Endothelial cell of umbilical vein (primary cell): ENCODE measurements at regions not wholly inside any gene's neighbourhood (a gene's known extent, or its start where the extent isn't known, plus 50 kb on each side); places are given as distances from the start of the nearest gene placed in this dataset.

Experiments used
- BruUV-seq: library from RNA; stranded (reverse); fragments of 400-500 nt; replicated peaks from 2 replicates; lab custom pipeline; 2021; lab: Mats Ljungman, UMichigan
- CTCF ChIA-PET: fragments of 300-600, 350-600 bp; sonication (Branson Sonifier 250); formaldehyde crosslinking; loops from one replicate; lab custom pipeline; 2021; ENCODE audit warnings: antibody characterized with exemption, inconsistent platforms; lab: Charles Lee
- POLR2A ChIA-PET: fragments of 300-600, 350-600 bp; sonication (Branson Sonifier 250); formaldehyde crosslinking; loops from one replicate; lab custom pipeline; 2021; ENCODE audit warnings: antibody characterized with exemption, inconsistent platforms; lab: Charles Lee
- DNase-seq: peaks from one replicate; pipeline ENCODE4 v3.0.0-alpha.2; 2011; ENCODE audit warnings: low read depth, low spot score
- FAIRE-seq: peaks from 2 replicates; lab custom pipeline; 2011; peaks lifted over from hg19 to GRCh38; lab: Jason Lieb, UNC
- H2AFZ ChIP-seq: 2 replicates; pipeline ENCODE4 v1.6.0; 2012; ENCODE audit warnings: low read depth, low read length, control low read depth, inconsistent platforms
- H3K27ac ChIP-seq: 2 replicates; pipeline ENCODE4 v1.5.1; 2011; ENCODE audit warnings: low read depth, mild to moderate bottlenecking, control low read depth, low read length, moderate library complexity; ENCODE audit not compliant: insufficient read depth
- H3K27me3 ChIP-seq, 2 experiments: 2 replicates each; pipeline versions ENCODE4 v1.6.0 to v1.6.1; 2011; ENCODE audit warnings: low read length in 2 of 2, mixed read lengths in 1 of 2; ENCODE audit not compliant: control insufficient read depth in 2 of 2, insufficient read depth in 2 of 2
- H3K36me3 ChIP-seq, 2 experiments: 2 replicates in 1 of 2; 3 replicates in 1 of 2; pipeline ENCODE4 v1.5.1; 2011; ENCODE audit warnings: low read length in 2 of 2, mild to moderate bottlenecking in 1 of 2, moderate library complexity in 1 of 2; ENCODE audit not compliant: control insufficient read depth in 2 of 2, insufficient read depth in 2 of 2; ENCODE audit errors: extremely low read depth in 1 of 2
- H3K4me1 ChIP-seq: 3 replicates; pipeline ENCODE4 v1.5.1; 2011; ENCODE audit warnings: mild to moderate bottlenecking, low read length; ENCODE audit not compliant: control insufficient read depth, insufficient read depth; ENCODE audit errors: extremely low read depth
- H3K4me2 ChIP-seq: 2 replicates; pipeline ENCODE4 v1.6.1; 2011; ENCODE audit warnings: low read length, control low read depth, mixed read lengths; ENCODE audit not compliant: insufficient read depth
- H3K4me3 ChIP-seq, 3 experiments: fragments of 200-600 bp in 1 of 3; sonication (generic), shearing (Covaris generic) in 1 of 3; replicated peaks in 1 of 3; 2 replicates each; pipeline ENCODE4 v1.5.1; 2011 to 2016; ENCODE audit warnings: control low read depth in 3 of 3, low read length in 3 of 3, mild to moderate bottlenecking in 2 of 3, inconsistent platforms in 1 of 3, low read depth in 1 of 3, moderate library complexity in 1 of 3; ENCODE audit not compliant: insufficient read depth in 1 of 3
- H3K79me2 ChIP-seq: 2 replicates; pipeline ENCODE4 v1.6.0; 2012; ENCODE audit warnings: low read length, inconsistent platforms; ENCODE audit not compliant: control insufficient read depth, insufficient read depth
- H3K9ac ChIP-seq: replicated peaks from 2 replicates; pipeline ENCODE3; 2011; ENCODE audit warnings: low read length, control low read depth; ENCODE audit not compliant: insufficient read depth; ENCODE audit errors: extremely low read depth
- H3K9me1 ChIP-seq: replicated peaks from 3 replicates; pipeline ENCODE4 v1.6.0; 2011; ENCODE audit warnings: mild to moderate bottlenecking, low read length; ENCODE audit not compliant: control insufficient read depth, insufficient read depth; ENCODE audit errors: extremely low read depth
- H3K9me3 ChIP-seq: replicated peaks from 2 replicates; pipeline ENCODE4 v1.5.1; 2012; ENCODE audit warnings: low read length, inconsistent platforms; ENCODE audit not compliant: control insufficient read depth, insufficient read depth
- H4K20me1 ChIP-seq: replicated peaks from 2 replicates; pipeline ENCODE3; 2011; ENCODE audit warnings: mild to moderate bottlenecking, low read length; ENCODE audit not compliant: control insufficient read depth, insufficient read depth; ENCODE audit errors: extremely low read depth
- CTCF ChIP-seq, 2 donors: IDR thresholded peaks; 1 replicate in 1 of 2; 2 replicates in 1 of 2; pipeline ENCODE4 v1.5.1; 2011; ENCODE audit warnings: low read length in 2 of 2, mild to moderate bottlenecking in 2 of 2, moderate library complexity in 2 of 2, control low read depth in 1 of 2, inconsistent platforms in 1 of 2, low read depth in 1 of 2; ENCODE audit not compliant: insufficient read depth in 1 of 2; ENCODE audit errors: extremely low read depth in 1 of 2
- EZH2 ChIP-seq: IDR thresholded peaks from 2 replicates; pipeline ENCODE4 v1.6.1; 2012; ENCODE audit warnings: borderline replicate concordance, low read depth, mild to moderate bottlenecking, moderate library complexity, low read length, inconsistent platforms; ENCODE audit not compliant: severe bottlenecking
- FOS ChIP-seq: IDR thresholded peaks from 2 replicates; pipeline ENCODE4 v1.6.1; 2011; ENCODE audit warnings: mild to moderate bottlenecking, low read length, moderate library complexity, borderline replicate concordance; ENCODE audit not compliant: insufficient read depth
- GATA2 ChIP-seq: IDR thresholded peaks from 2 replicates; pipeline ENCODE4 v1.7.0; 2011; ENCODE audit warnings: low read depth, mild to moderate bottlenecking, moderate library complexity, mixed read lengths, low read length; ENCODE audit not compliant: insufficient read length, insufficient read depth
- JUN ChIP-seq: IDR thresholded peaks from 2 replicates; pipeline ENCODE4 v1.6.1; 2011; ENCODE audit warnings: borderline replicate concordance, low read depth; ENCODE audit not compliant: insufficient read length, insufficient read depth
- MAX ChIP-seq: IDR thresholded peaks from 2 replicates; pipeline ENCODE4 v1.6.1; 2011; ENCODE audit not compliant: insufficient read depth, insufficient read length
- MYC ChIP-seq: IDR thresholded peaks from one replicate; pipeline ENCODE4 v1.6.1; 2011; ENCODE audit warnings: mild to moderate bottlenecking, low read depth, low read length
- POLR2A ChIP-seq: IDR thresholded peaks from 2 replicates; pipeline ENCODE4 v1.6.1; 2012; ENCODE audit warnings: low read depth, mild to moderate bottlenecking, control low read depth, low read length
- POLR2AphosphoS5 ChIP-seq: IDR thresholded peaks from 2 replicates; pipeline ENCODE4 v1.6.1; 2012; ENCODE audit warnings: low read depth, mild to moderate bottlenecking, control low read depth, low read length, moderate library complexity; ENCODE audit not compliant: insufficient read depth
- dilution Hi-C: fragments of 300-500 bp; cut with MboI; formaldehyde crosslinking; loops from one replicate; pipeline ENCODE4 v1.15.0; 2019; ENCODE audit warnings: low sequenced_read_pairs; ENCODE audit not compliant: extremely low pct_ligation_motif_present
- intact Hi-C: fragments of 100-400 bp; cut with micrococcal nuclease; formaldehyde crosslinking; loops from one replicate; pipeline ENCODE4 v1.10.0; 2022

GRCh38 chr12:29930503-29930902 lies 146.8 kb upstream of the TMTC1 start:
- FAIRE-seq (no peak), DNase-seq (no peak)
- no peak overlapping the region for H3K9ac ChIP-seq
- BruUV-seq, result no TSS peak
- no peaks in the 10 kb centered on the region for H3K9me1 ChIP-seq
- no peak overlapping the region for H3K4me2 ChIP-seq
- H3K79me2 ChIP-seq, result no peaks in the 10 kb centered on the region
- TF ChIP-seq JUN (no peak), MYC (no peak), GATA2 (no peak), CTCF (IDR thresholded peaks at IDR 0.05; ENCODE audit: extremely low read depth in 1 of 2, insufficient read depth in 1 of 2, low read depth in 1 of 2, low read length in 2 of 2) (no peak), POLR2AphosphoS5 (no peak), MAX (no peak), EZH2 (no peak), POLR2A (no peak), FOS (no peak)
- no peaks in the 10 kb centered on the region for H3K27me3 ChIP-seq
- no peak overlapping the region for H3K27ac ChIP-seq
- no peaks in the 10 kb centered on the region for H3K4me1 ChIP-seq
- POLR2A ChIA-PET, result no interaction called here
- no peak overlapping the region for H2AFZ ChIP-seq
- H3K9me3 ChIP-seq, result no peaks in the 10 kb centered on the region
- H4K20me1 ChIP-seq, result no peaks in the 10 kb centered on the region
- no peak overlapping the region for H3K4me3 ChIP-seq
- intact Hi-C loops, result no loop called here
- CTCF ChIA-PET, result no interaction called here
- dilution Hi-C loops, result no loop called here
- no peaks in the 10 kb centered on the region for H3K36me3 ChIP-seq
